ENCODE measurements at regions not wholly inside any gene's neighbourhood (a gene's known extent, or its start where the extent isn't known, plus 50 kb on each side); places are given as distances from the start of the nearest gene placed in this dataset.

- TF ChIP-seq CTCF (IDR thresholded peaks at IDR 0.05; ENCODE audit: low read length), result no peak
- no peak for TF ChIP-seq EZH2 (IDR thresholded peaks at IDR 0.05; ENCODE audit: borderline replicate concordance, low read length)
Observed at GRCh38 chr13:74696148-74696922, 562.1 kb upstream of the KLF12 start.

Data from OCI-LY1 (cell line).